Ishikawa (cell line): ENCODE measurements at regions not wholly inside any gene's neighbourhood (a gene's known extent, or its start where the extent isn't known, plus 50 kb on each side); places are given as distances from the start of the nearest gene placed in this dataset.

Experiments
- CEBPB ChIP-seq: IDR thresholded peaks from 2 replicates; pipeline ENCODE4 v1.6.1; 2012
- CREB1 ChIP-seq: IDR thresholded peaks from 2 replicates; pipeline ENCODE4 v1.6.1; 2012; ENCODE audit warnings: low read depth
- EGR1 ChIP-seq: IDR thresholded peaks from 2 replicates; pipeline ENCODE4 v1.6.1; 2012
- EP300 ChIP-seq: IDR thresholded peaks from 2 replicates; pipeline ENCODE4 v1.6.1; 2012; ENCODE audit warnings: borderline replicate concordance
- FOXM1 ChIP-seq: IDR thresholded peaks from 2 replicates; pipeline ENCODE4 v1.6.1; 2012; ENCODE audit warnings: low read depth, borderline replicate concordance
- MAX ChIP-seq: IDR thresholded peaks from 2 replicates; pipeline ENCODE4 v1.6.1; 2012
- NFIC ChIP-seq: IDR thresholded peaks from 2 replicates; pipeline ENCODE4 v1.6.1; 2012
- RAD21 ChIP-seq: IDR thresholded peaks from 2 replicates; pipeline ENCODE4 v1.6.1; 2012; ENCODE audit warnings: low read depth
- REST ChIP-seq: IDR thresholded peaks from 2 replicates; pipeline ENCODE4 v1.6.1; 2012; ENCODE audit warnings: low read depth, mild to moderate bottlenecking
- TAF1 ChIP-seq: IDR thresholded peaks from 2 replicates; pipeline ENCODE4 v1.6.1; 2012; ENCODE audit warnings: low read depth, mild to moderate bottlenecking
- TCF12 ChIP-seq: IDR thresholded peaks from 2 replicates; pipeline ENCODE4 v1.6.1; 2012; ENCODE audit warnings: low read depth
- TEAD4 ChIP-seq: IDR thresholded peaks from 2 replicates; pipeline ENCODE4 v1.6.1; 2012
- USF1 ChIP-seq: IDR thresholded peaks from 2 replicates; pipeline ENCODE4 v1.6.1; 2012
- YY1 ChIP-seq: IDR thresholded peaks from 2 replicates; pipeline ENCODE4 v1.6.1; 2012; ENCODE audit warnings: low read depth
- ZBTB7A ChIP-seq: IDR thresholded peaks from 2 replicates; pipeline ENCODE4 v1.6.1; 2012; ENCODE audit warnings: low read depth

GRCh38 chr10:64814201-64814600 is 1293.0 kb downstream of the REEP3 start:
- TF ChIP-seq YY1 (no peak), MAX (no peak), REST (no peak), RAD21 (no peak), TAF1 (no peak), USF1 (no peak), CEBPB (no peak), TCF12 (no peak), EP300 (no peak), FOXM1 (no peak), ZBTB7A (no peak)

DNA sequence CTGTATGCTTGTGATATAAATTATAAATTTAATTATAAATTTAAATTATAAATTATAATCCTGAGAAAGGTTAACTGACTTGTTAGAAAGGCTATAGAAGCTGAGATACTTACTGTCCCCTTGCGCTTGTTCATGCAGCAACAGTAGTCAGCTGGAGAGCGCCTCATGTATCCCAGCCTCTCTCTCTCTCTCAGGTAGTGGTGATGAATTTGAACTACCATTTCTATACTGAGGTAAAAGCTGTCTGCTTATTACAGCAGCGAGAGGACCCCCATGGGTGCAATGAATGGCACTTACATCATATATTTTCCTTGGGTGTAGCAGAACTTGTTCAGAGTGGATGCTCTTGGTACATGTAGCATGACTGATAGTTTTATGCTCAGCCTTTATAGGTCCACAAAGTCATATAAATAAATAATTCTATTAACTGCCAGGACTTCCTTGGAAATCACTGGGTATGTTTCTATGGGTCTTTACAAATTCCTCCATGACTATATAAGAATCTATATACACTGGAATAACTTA is 1308.7 kb downstream of the REEP3 start:
- TF ChIP-seq EGR1 (no peak), EP300 (no peak), CEBPB (no peak), NFIC (no peak), ZBTB7A (no peak), USF1 (no peak)

GRCh38 chr10:64830869-64831268 is 1309.7 kb downstream of the REEP3 start:
- TF ChIP-seq EP300 (no peak), TAF1 (no peak), YY1 (no peak), FOXM1 (no peak), TCF12 (no peak), TEAD4 (no peak), USF1 (no peak), REST (no peak), CREB1 (no peak), MAX (no peak), RAD21 (no peak), CEBPB (no peak), EGR1 (no peak), NFIC (no peak), ZBTB7A (no peak)

DNA sequence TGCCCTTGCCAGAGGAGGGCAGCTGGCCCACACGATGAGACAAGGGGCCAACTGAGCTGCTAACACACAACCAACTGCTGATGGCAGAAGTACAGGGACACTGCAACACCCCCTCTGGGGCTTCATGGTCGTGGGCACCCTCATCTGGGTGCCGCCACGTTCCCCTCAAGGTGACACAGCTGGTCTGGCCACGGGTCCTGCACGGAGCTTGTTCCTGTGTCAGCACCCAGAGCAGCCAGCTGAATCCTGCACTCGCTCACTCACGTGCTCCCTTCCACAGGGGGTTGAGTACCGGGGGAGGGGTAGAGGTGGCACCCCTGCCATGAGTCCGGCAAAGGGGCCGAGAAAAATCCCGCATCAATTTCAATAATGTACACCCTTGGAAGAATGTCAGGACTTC is 1319.1 kb downstream of the REEP3 start:
- TF ChIP-seq REST, result no peak
- no peak for TF ChIP-seq EP300
- TF ChIP-seq TCF12, result no peak
- no peak for TF ChIP-seq ZBTB7A
- TF ChIP-seq USF1, result no peak
- TF ChIP-seq TAF1, result no peak
- TF ChIP-seq TEAD4, result no peak
- TF ChIP-seq YY1, result no peak
- TF ChIP-seq FOXM1, result no peak
- TF ChIP-seq CEBPB, result no peak
- no peak for TF ChIP-seq CREB1
- no peak for TF ChIP-seq EGR1
- TF ChIP-seq NFIC, result no peak
- TF ChIP-seq MAX, result no peak
- TF ChIP-seq RAD21, result no peak
